Choroid plexus epithelial cell (primary cell): ENCODE measurements at regions not wholly inside any gene's neighbourhood (a gene's known extent, or its start where the extent isn't known, plus 50 kb on each side); places are given as distances from the start of the nearest gene placed in this dataset.

Experiments used
- DNase-seq: peaks from one replicate; pipeline ENCODE4 v3.0.0-alpha.2; 2010; ENCODE audit warnings: low read depth
- H3K4me3 ChIP-seq: 2 replicates; pipeline ENCODE4 v1.5.1; 2011; ENCODE audit warnings: low read depth, mild to moderate bottlenecking, control low read depth, low read length, moderate library complexity
- TF ChIP-seq, protein P1 (sequence below): conservative IDR thresholded peaks from 2 replicates; pipeline ENCODE4 v1.5.1; 2011; ENCODE audit warnings: low read depth, mild to moderate bottlenecking, control low read depth, inconsistent platforms, low read length, moderate library complexity

DNA sequence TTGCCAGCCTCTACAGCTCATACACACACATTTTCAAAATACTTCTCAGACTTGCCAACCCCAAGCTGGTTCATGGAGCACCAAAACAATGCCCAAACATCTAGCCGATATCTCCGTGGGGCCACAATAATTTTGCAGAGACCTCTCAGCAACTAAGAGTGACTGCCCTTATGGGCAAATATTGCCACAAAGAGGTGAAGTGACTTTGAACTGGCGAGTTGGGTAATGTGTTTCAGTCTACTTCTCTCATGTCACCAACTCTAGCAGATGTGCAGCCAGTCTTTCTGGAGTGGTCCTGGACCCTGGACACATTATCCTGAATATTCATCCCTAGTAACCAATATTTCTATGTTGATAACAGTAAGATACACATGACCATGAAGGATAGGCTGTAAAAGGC is 290.3 kb downstream of the EMP1 start:
- DNase-seq: no peak
- TF ChIP-seq, protein P1, sequence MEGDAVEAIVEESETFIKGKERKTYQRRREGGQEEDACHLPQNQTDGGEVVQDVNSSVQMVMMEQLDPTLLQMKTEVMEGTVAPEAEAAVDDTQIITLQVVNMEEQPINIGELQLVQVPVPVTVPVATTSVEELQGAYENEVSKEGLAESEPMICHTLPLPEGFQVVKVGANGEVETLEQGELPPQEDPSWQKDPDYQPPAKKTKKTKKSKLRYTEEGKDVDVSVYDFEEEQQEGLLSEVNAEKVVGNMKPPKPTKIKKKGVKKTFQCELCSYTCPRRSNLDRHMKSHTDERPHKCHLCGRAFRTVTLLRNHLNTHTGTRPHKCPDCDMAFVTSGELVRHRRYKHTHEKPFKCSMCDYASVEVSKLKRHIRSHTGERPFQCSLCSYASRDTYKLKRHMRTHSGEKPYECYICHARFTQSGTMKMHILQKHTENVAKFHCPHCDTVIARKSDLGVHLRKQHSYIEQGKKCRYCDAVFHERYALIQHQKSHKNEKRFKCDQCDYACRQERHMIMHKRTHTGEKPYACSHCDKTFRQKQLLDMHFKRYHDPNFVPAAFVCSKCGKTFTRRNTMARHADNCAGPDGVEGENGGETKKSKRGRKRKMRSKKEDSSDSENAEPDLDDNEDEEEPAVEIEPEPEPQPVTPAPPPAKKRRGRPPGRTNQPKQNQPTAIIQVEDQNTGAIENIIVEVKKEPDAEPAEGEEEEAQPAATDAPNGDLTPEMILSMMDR: no peak
- H3K4me3 ChIP-seq: no peak overlapping the region

DNA sequence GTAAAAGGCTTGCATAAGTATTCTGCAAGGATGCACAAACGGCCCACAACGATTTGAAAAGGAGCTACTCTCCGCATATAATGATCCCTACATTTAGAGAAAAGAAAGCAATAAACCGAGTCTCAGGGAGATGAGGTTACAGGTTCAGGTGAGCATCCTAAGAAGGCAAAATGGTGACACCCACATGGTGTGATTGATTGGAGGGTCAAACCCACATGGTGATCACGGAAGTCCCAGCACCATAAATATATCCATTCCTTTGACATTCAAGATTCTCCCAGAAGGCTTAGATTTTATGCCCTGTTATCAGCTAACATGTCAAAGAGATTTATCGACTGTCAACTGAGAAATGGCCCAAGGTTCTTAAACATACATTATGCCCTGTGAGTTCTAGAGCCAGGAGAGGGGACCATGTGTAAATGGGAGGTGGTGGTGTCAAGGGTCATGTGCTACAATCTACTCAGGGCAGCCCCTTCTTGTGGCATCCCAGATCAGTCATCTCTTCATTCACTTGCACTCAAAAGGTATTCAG is 282.2 kb downstream of the EMP1 start:
- no peak for DNase-seq
- no peak overlapping the region for H3K4me3 ChIP-seq
- TF ChIP-seq, protein P1: no peak

DNA sequence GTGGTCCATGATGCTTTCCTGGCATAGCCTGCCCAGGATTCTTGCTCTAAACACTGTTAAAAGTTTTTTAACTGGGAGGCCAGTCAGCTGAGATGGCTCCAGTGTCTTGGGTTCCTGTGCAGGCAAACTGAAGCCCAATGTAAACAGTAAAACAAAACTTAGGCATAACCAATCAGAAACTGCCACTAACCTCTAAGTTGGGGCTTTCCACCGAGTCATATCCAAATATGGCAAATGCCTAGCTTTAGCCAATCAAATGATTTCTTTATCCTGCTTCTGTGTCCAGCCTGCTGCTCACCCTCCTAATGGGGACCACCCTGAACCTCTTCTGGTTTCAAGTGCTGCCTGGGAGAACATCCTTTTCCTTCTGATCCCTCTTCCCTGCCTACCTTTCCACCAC is 277.9 kb downstream of the EMP1 start:
- H3K4me3 ChIP-seq: no peak overlapping the region
- no peak for DNase-seq
- TF ChIP-seq, protein P1: no peak

GRCh38 chr12:13472690-13473089 is 276.2 kb downstream of the EMP1 start:
- no peak overlapping the region for H3K4me3 ChIP-seq
- TF ChIP-seq, protein P1: no peak
- peak; percentile 4 for DNase-seq

DNA sequence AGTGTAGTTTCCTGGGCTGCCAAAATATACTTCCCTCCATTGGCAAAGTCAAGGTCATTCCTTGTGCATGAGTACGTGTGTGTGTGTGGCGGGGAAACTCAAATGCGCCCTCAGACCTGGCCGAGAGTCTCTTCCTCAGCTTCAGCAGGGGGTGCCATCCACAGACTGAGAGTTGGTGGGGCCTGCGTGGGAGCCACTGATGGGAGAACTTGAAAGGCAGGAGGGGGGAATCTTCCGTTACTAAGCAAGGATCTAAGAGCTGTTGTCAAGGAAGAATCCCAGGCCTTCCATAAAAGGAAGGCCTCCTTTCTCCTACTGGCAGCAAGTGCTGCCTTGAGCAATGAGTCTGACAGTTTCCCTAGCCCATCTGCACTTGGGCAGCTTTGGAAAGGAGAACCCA is 274.9 kb downstream of the EMP1 start:
- H3K4me3 ChIP-seq: no peak overlapping the region
- TF ChIP-seq, protein P1: no peak
- no peak for DNase-seq

DNA sequence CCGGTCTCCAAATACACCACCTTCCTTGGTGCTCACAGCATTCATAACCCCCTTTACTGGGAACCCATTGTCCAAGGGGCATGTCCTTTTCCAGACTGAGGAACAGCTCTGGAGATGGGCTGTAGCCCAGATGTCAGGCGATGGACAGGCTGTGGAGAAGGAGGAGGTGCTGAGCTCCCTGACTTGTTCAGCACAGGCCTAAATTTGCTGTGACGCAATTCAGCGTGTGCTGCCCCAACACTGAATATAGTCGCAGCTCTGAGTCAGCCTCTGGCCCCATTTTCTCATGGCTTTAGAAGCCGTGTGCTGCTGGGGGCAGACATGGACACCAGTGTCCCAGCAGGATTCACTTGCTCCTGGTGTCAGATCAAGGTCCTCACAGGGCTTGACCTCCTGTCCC is 269.1 kb downstream of the EMP1 start:
- TF ChIP-seq, protein P1: no peak
- H3K4me3 ChIP-seq: no peak overlapping the region
- no peak for DNase-seq

- DNase-seq: no peak
- TF ChIP-seq, protein P1: no peak
- H3K4me3 ChIP-seq: no peak overlapping the region
Measured at GRCh38 chr12:13463189-13463588, 266.7 kb downstream of the EMP1 start.
